ENCODE measurements at regions not wholly inside any gene's neighbourhood (a gene's known extent, or its start where the extent isn't known, plus 50 kb on each side); places are given as distances from the start of the nearest gene placed in this dataset.

- Histone ChIP-seq H3K27ac (ENCODE audit: low read depth, low read length) (no peak overlapping the region), H3K27me3 (ENCODE audit: insufficient read depth, low read length, poor library complexity, severe bottlenecking) (no peaks in the 10 kb centered on the region), H3K9me3 (ENCODE audit: low read length) (peaks cover 2% of the 10 kb centered on the region), H3K4me3 (ENCODE audit: low read length) (no peak overlapping the region), H3K4me1 (ENCODE audit: insufficient read depth, low read length) (no peaks in the 10 kb centered on the region), H3K36me3 (ENCODE audit: insufficient read depth, low read length) (no peaks in the 10 kb centered on the region)
- POLR2A ChIA-PET: no interaction called here
- DNase-seq: peak in 1 of 5 donors; percentile 26
- Mint-ChIP-seq H3K27ac (no peak overlapping the region), H3K36me3 (peaks cover 0 to 3% (median 0%) of the 10 kb centered on the region in 3 donors), H3K4me3 (no peak overlapping the region), H3K9me3 (peaks cover 4 to 41% (median 14%) of the 10 kb centered on the region in 5 donors), H3K4me1 (no peaks in the 10 kb centered on the region), H3K27me3 (no peaks in the 10 kb centered on the region)
- CTCF ChIA-PET: no interaction called here
These were observed 225.1 kb downstream of the SNRPN start for GRCh38 chr15:25179673-25180511.

- H3K4me3 Mint-ChIP-seq: no peak overlapping the region
- H3K27ac ChIP-seq (ENCODE audit: low read depth, low read length): no peak overlapping the region
- no peak overlapping the region for H3K27ac Mint-ChIP-seq
- no peaks in the 10 kb centered on the region for H3K27me3 ChIP-seq (ENCODE audit: insufficient read depth, low read length, poor library complexity, severe bottlenecking)
- H3K4me3 ChIP-seq (ENCODE audit: low read length): no peak overlapping the region
- ChIA-PET CTCF (no interaction called here), POLR2A (no interaction called here)
- H3K4me1 Mint-ChIP-seq: no peaks in the 10 kb centered on the region
- no peaks in the 10 kb centered on the region for H3K36me3 ChIP-seq (ENCODE audit: insufficient read depth, low read length)
- H3K9me3 Mint-ChIP-seq: peaks cover 3 to 35% (median 17%) of the 10 kb centered on the region in 5 donors
- H3K27me3 Mint-ChIP-seq: no peaks in the 10 kb centered on the region
- H3K9me3 ChIP-seq (ENCODE audit: low read length): no peaks in the 10 kb centered on the region
- DNase-seq: peak in 1 of 5 donors; percentile 22
- H3K4me1 ChIP-seq (ENCODE audit: insufficient read depth, low read length): no peaks in the 10 kb centered on the region
- no peaks in the 10 kb centered on the region for H3K36me3 Mint-ChIP-seq
These were observed 226.0 kb downstream of the SNRPN start for GRCh38 chr15:25180606-25181292.

GRCh38 chr15:25181293-25182097, 226.7 kb downstream of the SNRPN start:
- Mint-ChIP-seq H3K4me1 (no peaks in the 10 kb centered on the region), H3K27ac (no peak overlapping the region), H3K36me3 (no peaks in the 10 kb centered on the region), H3K9me3 (peaks cover 3 to 30% (median 16%) of the 10 kb centered on the region in 5 donors), H3K4me3 (no peak overlapping the region), H3K27me3 (no peaks in the 10 kb centered on the region)
- Histone ChIP-seq H3K4me3 (ENCODE audit: low read length) (no peak overlapping the region), H3K4me1 (ENCODE audit: insufficient read depth, low read length) (no peaks in the 10 kb centered on the region), H3K36me3 (ENCODE audit: insufficient read depth, low read length) (no peaks in the 10 kb centered on the region), H3K9me3 (ENCODE audit: low read length) (no peaks in the 10 kb centered on the region), H3K27ac (ENCODE audit: low read depth, low read length) (no peak overlapping the region), H3K27me3 (ENCODE audit: insufficient read depth, low read length, poor library complexity, severe bottlenecking) (no peaks in the 10 kb centered on the region)
- peak in 1 of 5 donors; percentile 20 for DNase-seq
- CTCF ChIA-PET: no interaction called here
- POLR2A ChIA-PET: no interaction called here

GRCh38 chr15:25182098-25182478, 227.3 kb downstream of the SNRPN start:
- H3K9me3 ChIP-seq (ENCODE audit: low read length): no peaks in the 10 kb centered on the region
- Mint-ChIP-seq H3K4me1 (no peaks in the 10 kb centered on the region), H3K36me3 (no peaks in the 10 kb centered on the region), H3K27ac (no peak overlapping the region), H3K4me3 (no peak overlapping the region), H3K9me3 (peaks cover 3 to 24% (median 16%) of the 10 kb centered on the region in 5 donors), H3K27me3 (no peaks in the 10 kb centered on the region)
- ChIA-PET CTCF (no interaction called here), POLR2A (no interaction called here)
- DNase-seq: no peak
- no peak overlapping the region for H3K27ac ChIP-seq (ENCODE audit: low read depth, low read length)
- H3K36me3 ChIP-seq (ENCODE audit: insufficient read depth, low read length): no peaks in the 10 kb centered on the region
- H3K27me3 ChIP-seq (ENCODE audit: insufficient read depth, low read length, poor library complexity, severe bottlenecking): no peaks in the 10 kb centered on the region
- H3K4me3 ChIP-seq (ENCODE audit: low read length): no peak overlapping the region
- no peaks in the 10 kb centered on the region for H3K4me1 ChIP-seq (ENCODE audit: insufficient read depth, low read length)

- Mint-ChIP-seq H3K27me3 (no peaks in the 10 kb centered on the region), H3K4me3 (no peak overlapping the region), H3K9me3 (peaks cover 5 to 25% (median 16%) of the 10 kb centered on the region in 5 donors), H3K4me1 (no peaks in the 10 kb centered on the region), H3K27ac (no peak overlapping the region), H3K36me3 (no peaks in the 10 kb centered on the region)
- no peaks in the 10 kb centered on the region for H3K27me3 ChIP-seq (ENCODE audit: insufficient read depth, low read length, poor library complexity, severe bottlenecking)
- no peaks in the 10 kb centered on the region for H3K9me3 ChIP-seq (ENCODE audit: low read length)
- H3K4me1 ChIP-seq (ENCODE audit: insufficient read depth, low read length): no peaks in the 10 kb centered on the region
- ChIA-PET CTCF (no interaction called here), POLR2A (no interaction called here)
- H3K36me3 ChIP-seq (ENCODE audit: insufficient read depth, low read length): no peaks in the 10 kb centered on the region
- H3K4me3 ChIP-seq (ENCODE audit: low read length): no peak overlapping the region
- no peak overlapping the region for H3K27ac ChIP-seq (ENCODE audit: low read depth, low read length)
- peak in 1 of 5 donors; percentile 38 for DNase-seq
These were observed 228.1 kb downstream of the SNRPN start for GRCh38 chr15:25182736-25183445.

GRCh38 chr15:25183581-25184251, 228.9 kb downstream of the SNRPN start:
- H3K4me1 Mint-ChIP-seq: no peaks in the 10 kb centered on the region
- H3K27me3 ChIP-seq (ENCODE audit: insufficient read depth, low read length, poor library complexity, severe bottlenecking): no peaks in the 10 kb centered on the region
- no peak overlapping the region for H3K4me3 Mint-ChIP-seq
- H3K27me3 Mint-ChIP-seq: no peaks in the 10 kb centered on the region
- no peak overlapping the region for H3K27ac ChIP-seq (ENCODE audit: low read depth, low read length)
- POLR2A ChIA-PET: no interaction called here
- DNase-seq: peak in 1 of 5 donors; percentile 33
- no peak overlapping the region for H3K27ac Mint-ChIP-seq
- H3K9me3 ChIP-seq (ENCODE audit: low read length): no peaks in the 10 kb centered on the region
- H3K4me1 ChIP-seq (ENCODE audit: insufficient read depth, low read length): no peaks in the 10 kb centered on the region
- no peak overlapping the region for H3K4me3 ChIP-seq (ENCODE audit: low read length)
- H3K36me3 ChIP-seq (ENCODE audit: insufficient read depth, low read length): no peaks in the 10 kb centered on the region
- CTCF ChIA-PET: no interaction called here
- H3K9me3 Mint-ChIP-seq: peaks cover 5 to 25% (median 16%) of the 10 kb centered on the region in 5 donors
- no peaks in the 10 kb centered on the region for H3K36me3 Mint-ChIP-seq

- no peaks in the 10 kb centered on the region for H3K9me3 ChIP-seq (ENCODE audit: low read length)
- no peaks in the 10 kb centered on the region for H3K27me3 Mint-ChIP-seq
These were observed 229.8 kb downstream of the SNRPN start for GRCh38 chr15:25184356-25185155.

More at GRCh38 chr15:25184356-25185155, 229.8 kb downstream of the SNRPN start:
- no peak overlapping the region for H3K4me3 Mint-ChIP-seq
- peak in 1 of 5 donors; percentile 12 for DNase-seq
- Histone ChIP-seq H3K27ac (ENCODE audit: low read depth, low read length) (no peak overlapping the region), H3K4me1 (ENCODE audit: insufficient read depth, low read length) (no peaks in the 10 kb centered on the region), H3K36me3 (ENCODE audit: insufficient read depth, low read length) (no peaks in the 10 kb centered on the region), H3K27me3 (ENCODE audit: insufficient read depth, low read length, poor library complexity, severe bottlenecking) (no peaks in the 10 kb centered on the region), H3K4me3 (ENCODE audit: low read length) (no peak overlapping the region)
- ChIA-PET CTCF (no interaction called here), POLR2A (no interaction called here)
- H3K9me3 Mint-ChIP-seq: peaks cover 0 to 23% (median 16%) of the 10 kb centered on the region in 5 donors
- H3K36me3 Mint-ChIP-seq: no peaks in the 10 kb centered on the region
- H3K4me1 Mint-ChIP-seq: no peaks in the 10 kb centered on the region
- H3K27ac Mint-ChIP-seq: no peak overlapping the region

Measured in CD8-positive, alpha-beta memory T cell (primary cell).